ENCODE measurements at regions not wholly inside any gene's neighbourhood (a gene's known extent, or its start where the extent isn't known, plus 50 kb on each side); places are given as distances from the start of the nearest gene placed in this dataset.

- no peak overlapping the region for H3K4me3 ChIP-seq (ENCODE audit: extremely low read depth in 1 of 4, insufficient read depth in 2 of 4, low read depth in 3 of 4, low read length in 4 of 4)
- H3K18ac ChIP-seq (ENCODE audit: extremely low read depth, low read length) = no peak overlapping the region
- H2BK120ac ChIP-seq (replicated peaks; ENCODE audit: low read depth, low read length) = no peak overlapping the region
- ChIA-PET POLR2A (ENCODE audit: partially characterized antibody) (no interaction called here), CTCF (ENCODE audit: partially characterized antibody) (no interaction called here)
- H4K20me1 ChIP-seq (replicated peaks in 1 of 2; ENCODE audit: control insufficient read depth in 1 of 2, insufficient read depth in 2 of 2, low read length in 2 of 2) = peaks cover 0 to 3% of the 10 kb centered on the region in 2 experiments
- no peak overlapping the region for H3K14ac ChIP-seq (ENCODE audit: insufficient read length)
- no peak overlapping the region for H3K56ac ChIP-seq (replicated peaks; ENCODE audit: insufficient read length, low read depth, low read length)
- H3K27me3 ChIP-seq (replicated peaks in 1 of 4; ENCODE audit: control insufficient read depth in 3 of 4, extremely low read depth in 1 of 4, insufficient read depth in 3 of 4, low read length in 3 of 4) = peaks cover 59 to 98% (median 88%) of the 10 kb centered on the region in 4 experiments
- H3K23ac ChIP-seq (ENCODE audit: insufficient read length) = no peak overlapping the region
- no peak overlapping the region for H2BK20ac ChIP-seq (ENCODE audit: low read length)
- no peak overlapping the region for H2BK15ac ChIP-seq (ENCODE audit: low read length)
- H4K5ac ChIP-seq (ENCODE audit: insufficient read length, low read depth, low read length) = no peak overlapping the region
- no peak overlapping the region for H2BK5ac ChIP-seq (ENCODE audit: low read depth, low read length)
- H3K4me1 ChIP-seq (replicated peaks in 1 of 4; ENCODE audit: control insufficient read depth in 3 of 4, insufficient read depth in 4 of 4, low read length in 3 of 4) = no peaks in the 10 kb centered on the region
- H4K8ac ChIP-seq (ENCODE audit: extremely low read depth, insufficient read depth, low read length) = no peak overlapping the region
- H3K9me3 ChIP-seq (ENCODE audit: insufficient read depth in 2 of 2, low read depth in 1 of 2, low read length in 1 of 2) = no peaks in the 10 kb centered on the region
- H2AK5ac ChIP-seq (ENCODE audit: low read depth, low read length) = no peak overlapping the region
- H3K79me2 ChIP-seq (ENCODE audit: control insufficient read depth in 1 of 2, insufficient read depth in 2 of 2, low read length in 2 of 2) = no peaks in the 10 kb centered on the region
- H3K36me3 ChIP-seq (ENCODE audit: control insufficient read depth in 2 of 4, insufficient read depth in 4 of 4, low read length in 3 of 4) = no peaks in the 10 kb centered on the region
- no peak overlapping the region for H4K91ac ChIP-seq (replicated peaks; ENCODE audit: insufficient read length, low read length)
- no peak overlapping the region for H2BK12ac ChIP-seq (ENCODE audit: low read depth, low read length)
- H3K4ac ChIP-seq (replicated peaks; ENCODE audit: insufficient read length, low read depth, low read length) = no peak overlapping the region
- no peak overlapping the region for H3K4me2 ChIP-seq (ENCODE audit: insufficient read depth in 1 of 2, low read depth in 2 of 2, low read length in 2 of 2)
- no peak overlapping the region for H3K9ac ChIP-seq (replicated peaks in 1 of 4; ENCODE audit: extremely low read depth in 1 of 4, low read depth in 3 of 4, low read length in 3 of 4)
- FAIRE-seq (no peak), DNase-seq (ENCODE audit: low read depth in 1 of 2, low spot score in 2 of 2) (no peak)
- no peaks in the 10 kb centered on the region for H3K23me2 ChIP-seq (ENCODE audit: low read depth, low read length)
- no peak overlapping the region for H2AFZ ChIP-seq (ENCODE audit: low read length)
- no peak overlapping the region for H3K27ac ChIP-seq (ENCODE audit: low read depth, low read length)
- no peaks in the 10 kb centered on the region for H3K79me1 ChIP-seq (ENCODE audit: low read depth, low read length)
- TF ChIP-seq EGR1 (IDR thresholded peaks at IDR 0.05; ENCODE audit: borderline replicate concordance, low read depth, low read length) = no peak
- TF ChIP-seq SIN3A (conservative IDR thresholded peaks at IDR 0.05 in 1 of 2, IDR thresholded peaks at IDR 0.05 in 1 of 2; ENCODE audit: low read depth in 1 of 2, low read length in 2 of 2) = no peak
- TF ChIP-seq BCL11A (IDR thresholded peaks at IDR 0.05; ENCODE audit: low read depth in 2 of 2, low read length in 2 of 2) = no peak
- TF ChIP-seq POLR2A (IDR thresholded peaks at IDR 0.05; ENCODE audit: control extremely low read depth in 1 of 2, low read depth in 2 of 2, low read length in 2 of 2) = no peak
- no peak for TF ChIP-seq MAFK (IDR thresholded peaks at IDR 0.05; ENCODE audit: low read depth, low read length)
- no peak for TF ChIP-seq HDAC2 (IDR thresholded peaks at IDR 0.05; ENCODE audit: borderline replicate concordance in 1 of 2, low read depth in 2 of 2, low read length in 2 of 2)
- TF ChIP-seq SUZ12 (IDR thresholded peaks at IDR 0.05; ENCODE audit: low read length) = no peak
- TF ChIP-seq SP2 (IDR thresholded peaks at IDR 0.05; ENCODE audit: low read length) = no peak
- no peak for TF ChIP-seq EP300 (IDR thresholded peaks at IDR 0.05; ENCODE audit: borderline replicate concordance in 1 of 2, low read depth in 2 of 2, low read length in 2 of 2)
- TF ChIP-seq YY1 (IDR thresholded peaks at IDR 0.05; ENCODE audit: low read depth, low read length) = no peak
- no peak for TF ChIP-seq KDM4A (IDR thresholded peaks at IDR 0.05; ENCODE audit: low read depth, low read length, severe bottlenecking)
- no peak for TF ChIP-seq RFX5 (IDR thresholded peaks at IDR 0.05; ENCODE audit: borderline replicate concordance, low read depth, low read length)
- TF ChIP-seq NANOG (IDR thresholded peaks at IDR 0.05; ENCODE audit: insufficient read depth, low read depth, low read length, poor library complexity, severe bottlenecking) = no peak
- no peak for TF ChIP-seq SRF (IDR thresholded peaks at IDR 0.05; ENCODE audit: low read depth, low read length)
- no peak for TF ChIP-seq POU5F1 (IDR thresholded peaks at IDR 0.05; ENCODE audit: low read depth, low read length)
- no peak for TF ChIP-seq SIRT6 (IDR thresholded peaks at IDR 0.05; ENCODE audit: low read length)
- TF ChIP-seq RBBP5 (IDR thresholded peaks at IDR 0.05; ENCODE audit: borderline replicate concordance, low read depth, low read length) = no peak
Measured at GRCh38 chr22:22362311-22362710, 117.7 kb downstream of the VPREB1 start.

Measured in H1 (cell line).